H1 (cell line): ENCODE measurements at regions not wholly inside any gene's neighbourhood (a gene's known extent, or its start where the extent isn't known, plus 50 kb on each side); places are given as distances from the start of the nearest gene placed in this dataset.

Experiments
- BCL11A ChIP-seq, 2 experiments: IDR thresholded peaks; one replicate each; pipeline ENCODE4 v1.6.1; 2011; ENCODE audit warnings: low read depth in 2 of 2, low read length in 2 of 2, mild to moderate bottlenecking in 2 of 2
- CREB1 ChIP-seq: IDR thresholded peaks from 2 replicates; pipeline ENCODE4 v1.6.1; 2012; ENCODE audit warnings: inconsistent platforms
- CTCF ChIP-seq, 3 experiments: IDR thresholded peaks; 1 replicate in 2 of 3; 2 replicates in 1 of 3; pipeline versions ENCODE4 v1.5.1 to v1.6.1; 2011; ENCODE audit warnings: low read length in 3 of 3, mild to moderate bottlenecking in 3 of 3, inconsistent platforms in 2 of 3, low read depth in 1 of 3, moderate library complexity in 1 of 3; ENCODE audit not compliant: insufficient read depth in 1 of 3; ENCODE audit errors: control extremely low read depth in 1 of 3
- EGR1 ChIP-seq: IDR thresholded peaks from 2 replicates; pipeline ENCODE4 v1.6.1; 2011; ENCODE audit warnings: low read depth, low read length, borderline replicate concordance
- POLR2A ChIP-seq, 2 experiments: IDR thresholded peaks; 1 replicate in 1 of 2; 2 replicates in 1 of 2; pipeline ENCODE4 v1.6.1; 2011; ENCODE audit warnings: low read depth in 2 of 2, low read length in 2 of 2, mild to moderate bottlenecking in 2 of 2; ENCODE audit errors: control extremely low read depth in 1 of 2
- SP1 ChIP-seq: IDR thresholded peaks from 2 replicates; pipeline ENCODE4 v1.6.1; 2011; ENCODE audit warnings: low read depth, low read length

DNA sequence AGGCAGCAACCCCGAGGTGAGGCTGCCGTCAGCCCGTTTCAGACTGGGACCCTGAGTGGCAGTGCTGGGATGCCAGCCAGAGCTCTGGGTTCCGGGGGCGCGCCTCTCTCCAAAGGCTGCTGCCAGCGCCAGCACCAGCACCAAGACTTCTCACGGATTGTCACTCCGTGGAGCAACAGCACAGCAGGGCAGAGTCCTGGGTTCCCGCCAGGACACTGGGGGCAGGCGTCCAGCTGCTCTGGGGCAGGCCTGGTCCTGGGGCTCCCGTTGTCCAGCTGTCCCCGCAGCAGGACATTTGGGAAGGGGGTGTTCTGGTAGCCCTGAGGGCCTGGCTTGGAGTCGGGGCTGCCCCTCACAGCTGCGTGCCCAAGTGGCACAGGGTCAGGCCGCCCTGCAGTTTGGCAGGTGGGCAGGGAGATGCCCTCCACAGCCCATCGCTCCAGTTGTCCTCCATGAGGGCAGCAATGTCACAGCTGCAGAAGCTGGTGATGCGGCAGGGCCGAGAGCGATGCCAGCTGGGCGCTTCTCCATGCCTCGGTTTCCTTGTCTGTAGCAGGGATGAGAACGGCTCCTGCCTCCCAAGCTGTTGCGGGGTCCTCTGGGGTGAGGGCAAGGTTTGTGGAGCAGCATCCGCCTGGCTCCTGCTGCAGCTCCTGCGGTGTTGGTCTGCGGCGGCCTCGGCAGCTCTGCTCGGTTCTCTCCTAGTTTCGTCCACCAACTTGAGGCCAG, 137.3 kb upstream of the CIBAR2 start:
- TF ChIP-seq CTCF (IDR thresholded peaks at IDR 0.05; ENCODE audit: control extremely low read depth in 1 of 3, insufficient read depth in 1 of 3, low read depth in 1 of 3, low read length in 3 of 3) = no peak
- no peak for TF ChIP-seq CREB1
- TF ChIP-seq POLR2A (IDR thresholded peaks at IDR 0.05; ENCODE audit: control extremely low read depth in 1 of 2, low read depth in 2 of 2, low read length in 2 of 2) = no peak
- TF ChIP-seq BCL11A (IDR thresholded peaks at IDR 0.05; ENCODE audit: low read depth in 2 of 2, low read length in 2 of 2) = no peak
- no peak for TF ChIP-seq EGR1
- TF ChIP-seq SP1 = no peak
